HG03103 (cell line): ENCODE measurements at regions not wholly inside any gene's neighbourhood (a gene's known extent, or its start where the extent isn't known, plus 50 kb on each side); places are given as distances from the start of the nearest gene placed in this dataset.
"Not testable (repeated sequence)": the region's sequence is repeated elsewhere in the genome, so short reads cannot be mapped to it uniquely, and the experiment has no call there.

Experiments
- ATAC-seq: cut with Tn5 transposase; IDR thresholded peaks from one replicate; pipeline ENCODE4 v1.9.1; 2021; ENCODE audit warnings: low read depth; ENCODE audit not compliant: unreplicated experiment

- not testable (repeated sequence) for ATAC-seq
Measured at GRCh38 chr15:88965097-88965496, 51.9 kb upstream of the MFGE8 start.

- no peak for ATAC-seq
Measured at GRCh38 chr15:88970232-88970631, 57.1 kb upstream of the MFGE8 start.

GRCh38 chr15:88974392-88974791 is 61.2 kb upstream of the MFGE8 start:
- no peak for ATAC-seq

- ATAC-seq, result no peak
Measured at GRCh38 chr15:88975891-88976290, 62.7 kb upstream of the MFGE8 start.

- ATAC-seq, result no peak
Measured at GRCh38 chr15:88976656-88977055, 63.5 kb upstream of the MFGE8 start.

GRCh38 chr15:88979674-88980073 is 66.5 kb upstream of the MFGE8 start:
- ATAC-seq, result no peak

- ATAC-seq, result no peak
Measured at GRCh38 chr15:88980498-88980897, 67.3 kb upstream of the MFGE8 start.

GRCh38 chr15:88981244-88982215 is 68.4 kb upstream of the MFGE8 start:
- ATAC-seq, result no peak

- ATAC-seq, result peak; percentile 98
Measured at GRCh38 chr15:88982304-88982945, 69.2 kb upstream of the MFGE8 start.

- no peak for ATAC-seq
Measured at GRCh38 chr15:88982946-88983342, 69.8 kb upstream of the MFGE8 start.

- ATAC-seq, result no peak
Measured at GRCh38 chr15:88983861-88984429, 70.8 kb upstream of the MFGE8 start.

GRCh38 chr15:88985547-88986393 is 72.6 kb upstream of the MFGE8 start:
- no peak for ATAC-seq

GRCh38 chr15:88986949-88987590 is 73.9 kb upstream of the MFGE8 start:
- no peak for ATAC-seq

- no peak for ATAC-seq
Measured at GRCh38 chr15:88987591-88987933, 74.4 kb upstream of the MFGE8 start.

GRCh38 chr15:88987934-88988671 is 74.9 kb upstream of the MFGE8 start:
- no peak for ATAC-seq

GRCh38 chr15:88989578-88989977 is 76.4 kb upstream of the MFGE8 start:
- ATAC-seq, result no peak

GRCh38 chr15:88990185-88990679 is 77.1 kb upstream of the MFGE8 start:
- ATAC-seq, result no peak

- ATAC-seq, result no peak
Measured at GRCh38 chr15:88992216-88992615, 79.0 kb upstream of the MFGE8 start.

GRCh38 chr15:88992912-88993376 is 79.8 kb upstream of the MFGE8 start:
- no peak for ATAC-seq
